ENCODE measurements at regions not wholly inside any gene's neighbourhood (a gene's known extent, or its start where the extent isn't known, plus 50 kb on each side); places are given as distances from the start of the nearest gene placed in this dataset.

DNA sequence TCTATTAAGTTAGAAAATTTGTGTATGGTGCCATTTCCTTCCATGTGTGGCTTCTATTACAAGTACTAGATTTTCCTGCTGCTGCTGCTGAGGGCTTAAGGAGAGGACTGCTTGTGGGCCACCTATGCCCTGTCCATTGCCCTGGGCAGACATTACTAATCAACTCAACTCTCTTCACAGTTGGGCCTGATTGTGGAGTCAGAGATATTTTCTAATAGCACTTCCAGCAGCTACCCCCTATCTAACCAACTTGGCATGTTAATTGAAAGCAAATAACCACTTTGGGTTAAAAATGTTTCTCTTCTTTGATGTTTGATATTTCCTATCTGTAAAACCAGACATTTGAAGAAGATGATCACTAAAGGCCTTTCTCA is 242.0 kb downstream of the EDEM1 start:
- DNase-seq = no peak

- no peak for DNase-seq
Observed at GRCh38 chr3:5430701-5431100, 243.2 kb downstream of the EDEM1 start.

DNA sequence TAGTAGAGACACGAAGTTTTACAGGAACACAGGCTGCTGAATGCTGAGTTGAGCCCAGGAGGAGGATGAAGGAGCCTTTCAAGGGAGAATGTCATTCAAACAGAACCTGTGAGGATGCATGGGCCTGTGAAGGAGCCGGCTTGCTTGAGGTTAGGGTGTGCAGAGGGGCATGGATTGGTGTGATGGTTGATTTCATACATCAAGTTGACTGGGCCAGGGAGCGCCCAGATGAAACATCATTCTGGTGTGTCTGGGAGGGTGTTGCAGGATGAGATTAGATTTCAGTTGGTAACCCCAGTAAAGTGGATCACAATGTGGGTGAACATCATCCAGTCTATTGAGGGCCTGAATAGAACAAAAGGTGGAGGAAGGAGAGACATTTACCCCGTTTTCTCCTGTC is 243.6 kb downstream of the EDEM1 start:
- DNase-seq = no peak

DNA sequence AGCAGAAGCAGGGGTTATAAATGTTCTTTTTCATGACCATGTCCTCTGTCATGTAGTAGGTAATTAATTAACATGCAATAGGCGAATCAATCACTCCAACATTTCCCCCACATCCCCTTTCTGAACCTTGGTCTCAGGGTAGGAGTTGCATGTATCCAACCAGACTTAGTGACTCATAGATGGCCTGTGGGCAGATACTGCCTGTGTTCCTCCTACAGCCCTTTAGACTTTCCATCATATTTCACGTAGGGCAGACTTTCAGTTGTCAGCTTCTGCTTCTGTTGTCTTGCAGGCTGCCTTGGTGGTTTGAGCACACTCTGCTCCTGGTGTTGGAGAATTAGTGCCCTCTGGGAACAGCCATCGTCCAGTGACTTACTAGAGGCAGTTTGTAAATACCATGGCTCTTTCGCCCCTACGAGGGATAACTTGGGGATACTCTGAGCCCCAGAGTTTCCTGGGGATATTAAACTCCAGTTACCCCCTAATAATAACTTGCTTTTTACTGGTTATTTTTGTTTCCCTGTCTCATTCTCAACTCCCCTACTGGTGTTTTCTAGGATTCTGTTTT is 244.4 kb downstream of the EDEM1 start:
- DNase-seq = no peak

DNA sequence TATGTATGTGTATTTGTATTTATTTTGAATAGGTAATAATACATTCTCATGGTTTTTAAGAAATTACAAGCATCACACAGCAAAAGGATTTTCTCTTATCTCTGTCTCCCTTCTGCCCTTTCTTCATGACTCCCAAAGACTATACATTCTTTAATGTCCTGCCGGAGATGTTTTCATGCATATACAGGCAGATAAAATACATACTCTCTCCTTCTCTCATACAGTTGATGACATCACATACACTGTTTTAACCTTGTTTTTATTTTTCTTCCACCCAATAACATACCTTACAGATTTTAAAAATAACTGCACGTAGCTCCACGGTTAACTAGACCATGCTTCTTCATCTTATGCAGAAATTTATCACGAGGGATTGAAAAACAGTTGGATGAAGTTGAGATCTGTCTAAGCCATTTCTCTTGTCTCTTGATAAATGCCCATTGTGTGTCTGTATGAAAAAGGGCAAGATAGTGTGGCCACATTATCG is 249.8 kb downstream of the EDEM1 start:
- no peak for DNase-seq

- DNase-seq = no peak
Observed at GRCh38 chr3:5437783-5438323, 250.3 kb downstream of the EDEM1 start.

- no peak for DNase-seq
Observed at GRCh38 chr3:5441401-5441800, 253.9 kb downstream of the EDEM1 start.

- DNase-seq = no peak
Observed at GRCh38 chr3:5442106-5442785, 254.7 kb downstream of the EDEM1 start.

GRCh38 chr3:5442786-5443138 is 255.3 kb downstream of the EDEM1 start:
- DNase-seq = no peak

- DNase-seq = no peak
Observed at GRCh38 chr3:5444253-5444652, 256.7 kb downstream of the EDEM1 start.

GRCh38 chr3:5445676-5446201 is 258.2 kb downstream of the EDEM1 start:
- DNase-seq = no peak

- DNase-seq = no peak
Observed at GRCh38 chr3:5448246-5448645, 260.7 kb downstream of the EDEM1 start.

DNA sequence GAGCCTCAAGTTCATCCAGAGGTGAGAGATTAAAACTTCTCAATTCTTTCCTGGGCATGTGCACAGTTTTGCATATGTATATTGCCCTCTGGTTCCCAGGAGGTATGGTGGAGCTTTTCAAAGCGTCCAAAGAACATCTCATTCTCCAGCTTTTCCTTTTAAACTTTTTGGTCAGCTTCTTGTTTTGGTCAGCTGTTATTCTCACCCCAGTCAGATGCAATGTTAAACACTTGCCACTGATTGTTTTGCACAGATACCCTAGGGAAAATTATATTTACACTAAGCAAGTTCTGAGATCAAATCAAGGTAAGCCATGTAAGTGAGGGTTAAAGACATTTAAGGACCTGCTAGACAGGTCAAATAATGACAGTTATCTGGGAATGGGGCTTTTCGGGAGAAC is 261.3 kb downstream of the EDEM1 start:
- DNase-seq = no peak

DNA sequence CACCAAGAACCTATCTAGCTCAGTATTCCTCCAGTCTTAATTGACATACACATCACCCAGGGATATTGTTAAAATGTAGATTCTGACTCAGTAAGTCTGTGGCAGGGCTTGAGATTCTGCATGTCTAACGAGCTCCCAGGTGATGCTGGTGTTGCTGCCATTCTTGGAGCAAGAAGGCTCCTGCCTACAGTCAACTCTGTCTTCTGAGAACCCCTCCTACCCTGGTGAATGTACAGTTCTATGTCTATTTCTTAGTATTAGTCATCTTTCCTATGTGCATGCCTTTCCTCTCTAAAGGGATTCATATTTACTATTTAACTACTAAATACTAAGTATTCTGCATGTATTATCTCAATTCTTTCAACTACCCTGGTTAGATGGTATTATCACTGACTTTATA is 268.7 kb downstream of the EDEM1 start:
- DNase-seq = no peak

DNA sequence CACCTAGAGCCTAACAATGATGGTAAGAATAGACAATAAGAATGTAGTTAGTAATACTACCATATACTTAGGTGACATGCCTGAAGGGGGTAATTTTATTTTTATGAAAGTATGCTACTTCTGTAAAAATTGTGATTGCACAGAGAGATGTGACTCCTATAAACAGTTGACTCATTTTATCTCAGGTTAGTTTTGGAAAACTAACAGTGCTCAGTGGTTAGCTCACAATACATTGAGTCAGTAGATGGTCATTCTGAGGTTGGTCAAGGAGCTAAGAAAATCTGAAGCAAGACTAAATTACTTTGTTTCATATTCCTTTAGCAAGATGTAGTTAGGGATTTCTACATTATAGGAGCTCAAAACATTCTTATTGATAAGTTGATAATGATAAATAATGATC is 271.0 kb downstream of the EDEM1 start:
- DNase-seq = no peak

DNA sequence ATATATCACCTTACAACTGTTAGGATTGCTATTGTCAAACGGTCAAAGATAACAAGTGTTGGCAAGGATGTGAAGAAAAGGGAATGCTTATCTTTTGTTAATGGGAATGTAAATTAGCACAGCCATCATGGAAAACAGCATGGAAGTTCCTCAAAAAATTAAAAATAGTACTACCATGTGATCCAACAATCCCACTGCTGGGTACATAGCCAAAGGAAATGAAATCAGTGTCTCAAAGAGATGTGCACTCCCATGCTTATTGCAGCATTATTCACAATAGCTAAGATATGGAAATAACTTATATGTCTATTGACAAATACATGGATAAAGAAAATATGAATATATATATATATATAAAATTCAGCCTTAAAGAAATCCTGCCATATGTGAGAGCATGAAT is 274.6 kb downstream of the EDEM1 start:
- no peak for DNase-seq

DNA sequence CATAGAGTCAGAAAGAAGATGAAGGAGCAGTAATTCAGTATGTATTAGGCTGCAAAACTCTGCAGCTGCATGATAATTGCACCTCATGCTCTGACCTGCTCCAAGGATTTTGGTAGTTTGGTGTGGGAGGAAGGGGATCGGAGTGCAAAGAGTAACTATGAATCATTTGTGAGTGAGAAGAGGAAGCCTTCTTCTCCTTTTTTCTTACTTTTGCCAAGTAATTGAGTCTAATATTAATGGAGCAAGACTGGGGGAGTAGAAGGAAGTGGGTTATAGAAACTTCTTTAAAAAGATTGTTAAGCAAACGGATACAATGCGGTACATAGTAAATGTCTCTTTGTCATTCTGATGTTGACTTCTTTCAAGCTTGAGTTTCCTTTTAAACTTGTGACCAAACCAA is 276.5 kb downstream of the EDEM1 start:
- no peak for DNase-seq

DNA sequence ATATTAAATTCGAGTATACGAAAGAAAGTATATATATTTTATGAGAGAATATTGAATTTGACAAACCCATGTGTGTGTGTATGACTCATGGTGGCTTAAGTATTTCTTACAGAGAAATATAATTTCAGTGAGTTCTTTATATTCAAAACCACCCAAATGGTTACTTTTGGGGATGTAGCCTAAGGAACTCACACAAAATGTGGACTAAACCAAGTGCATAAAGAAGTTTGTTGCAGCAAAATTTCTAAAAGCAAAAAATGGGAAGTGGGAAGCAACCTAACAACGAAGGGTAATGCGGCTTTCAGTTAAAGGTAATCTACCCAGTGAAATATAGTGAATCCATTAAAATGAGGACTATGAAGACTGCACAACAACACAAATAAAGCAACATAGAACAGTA is 277.1 kb downstream of the EDEM1 start:
- no peak for DNase-seq

GRCh38 chr3:5465183-5465582 is 277.7 kb downstream of the EDEM1 start:
- no peak for DNase-seq

GRCh38 chr3:5466065-5466464 is 278.6 kb downstream of the EDEM1 start:
- no peak for DNase-seq

GRCh38 chr3:5466717-5467116 is 279.2 kb downstream of the EDEM1 start:
- no peak for DNase-seq

DNA sequence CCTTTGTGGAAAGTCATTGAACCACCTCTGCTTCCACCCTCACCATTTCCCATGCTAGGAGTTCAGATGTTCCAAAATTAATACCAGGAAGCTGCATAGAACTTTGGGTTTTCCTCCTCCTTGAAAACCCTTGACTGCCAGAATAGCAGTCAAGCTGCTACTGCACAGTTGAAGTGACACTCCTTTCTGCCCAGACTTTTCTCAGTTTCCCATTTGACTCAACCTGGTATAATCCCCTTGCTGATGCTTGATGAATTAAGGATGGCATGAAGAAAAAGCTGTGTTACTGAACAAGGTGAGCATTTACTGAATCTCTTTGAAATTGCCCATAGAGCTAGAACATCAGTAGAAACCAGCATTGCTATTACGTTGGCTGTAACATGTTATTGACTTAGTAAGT is 286.0 kb downstream of the EDEM1 start:
- no peak for DNase-seq

DNA sequence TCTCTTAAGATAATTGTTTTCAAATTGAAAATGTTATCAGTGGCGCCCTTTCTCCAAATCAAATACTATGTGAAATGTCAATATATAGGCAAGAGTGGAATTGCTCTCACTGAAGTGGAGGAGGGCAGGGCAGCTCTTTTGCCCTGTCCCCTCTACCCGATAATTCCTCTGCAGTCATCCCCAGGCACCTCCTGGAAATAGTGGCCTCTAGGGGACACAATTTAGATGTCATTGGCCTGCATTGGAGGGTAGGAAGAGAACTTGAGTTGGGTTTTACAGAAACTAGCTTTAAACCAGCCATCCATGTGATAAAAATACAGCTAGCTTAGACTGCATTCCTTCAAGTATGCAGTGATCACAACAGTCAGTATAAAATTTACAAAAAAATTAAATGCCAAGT is 288.9 kb downstream of the EDEM1 start:
- no peak for DNase-seq

- DNase-seq = no peak
Observed at GRCh38 chr3:5479229-5479799, 291.8 kb downstream of the EDEM1 start.
